ENCODE measurements at regions not wholly inside any gene's neighbourhood (a gene's known extent, or its start where the extent isn't known, plus 50 kb on each side); places are given as distances from the start of the nearest gene placed in this dataset.
"Not testable (repeated sequence)": the region's sequence is repeated elsewhere in the genome, so short reads cannot be mapped to it uniquely, and the experiment has no call there.

DNA sequence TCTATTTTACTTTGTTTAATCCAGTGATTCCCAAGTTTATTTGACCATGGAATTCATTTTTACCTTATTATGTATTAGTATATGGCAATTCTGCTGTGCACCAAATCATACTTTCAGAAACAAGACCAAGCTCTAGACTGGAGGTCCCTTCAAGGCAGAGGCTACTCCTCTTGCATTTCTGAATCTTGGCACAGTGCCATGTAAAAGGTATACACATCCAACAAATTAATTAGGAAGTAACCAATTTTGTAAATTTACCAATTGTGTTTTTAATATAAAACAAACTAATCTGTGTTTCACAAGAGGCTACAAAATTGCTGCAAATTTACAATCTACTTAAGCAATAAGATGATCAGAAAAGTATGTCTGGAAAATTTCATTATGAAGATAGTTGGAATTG, 712.2 kb upstream of the HS3ST1 start:
- no peak for DNase-seq

DNA sequence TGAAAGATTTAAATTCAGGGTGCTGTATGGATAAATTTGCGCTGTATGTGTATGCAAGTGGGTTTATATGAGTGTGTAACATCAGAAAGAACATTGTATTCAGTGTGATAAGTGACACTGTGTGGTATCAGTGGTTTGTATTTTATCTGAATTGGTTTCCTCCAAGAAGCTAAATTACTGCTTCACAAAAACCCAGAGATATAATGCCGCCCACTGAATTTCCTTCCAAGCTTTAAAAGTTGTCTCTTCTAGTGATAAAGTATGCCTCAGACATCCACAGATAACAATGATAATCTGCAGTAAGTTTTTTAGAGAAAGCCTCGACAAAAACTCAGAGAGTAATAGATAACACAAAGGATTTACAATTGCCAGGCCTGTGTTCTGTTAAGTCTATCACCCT, 710.6 kb upstream of the HS3ST1 start:
- no peak for DNase-seq

DNA sequence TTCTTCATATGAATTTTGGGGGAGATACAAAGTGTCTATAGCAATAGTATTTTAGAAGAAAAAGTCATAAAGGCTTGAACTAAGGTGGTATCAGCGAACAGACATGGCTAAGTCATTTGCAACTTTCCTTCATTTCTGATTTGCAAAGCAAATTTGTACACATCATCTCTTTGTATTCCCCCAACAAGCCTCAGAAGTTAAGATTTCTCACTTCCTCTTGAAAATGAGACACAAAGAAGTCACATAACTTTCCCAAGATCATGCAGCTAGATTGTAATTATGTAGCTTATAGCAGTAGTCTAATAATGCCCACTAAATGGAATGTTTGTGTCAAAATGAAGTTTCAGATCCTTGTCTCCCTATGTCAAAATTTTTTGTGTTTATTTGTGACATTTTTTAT, 709.8 kb upstream of the HS3ST1 start:
- no peak for DNase-seq

DNA sequence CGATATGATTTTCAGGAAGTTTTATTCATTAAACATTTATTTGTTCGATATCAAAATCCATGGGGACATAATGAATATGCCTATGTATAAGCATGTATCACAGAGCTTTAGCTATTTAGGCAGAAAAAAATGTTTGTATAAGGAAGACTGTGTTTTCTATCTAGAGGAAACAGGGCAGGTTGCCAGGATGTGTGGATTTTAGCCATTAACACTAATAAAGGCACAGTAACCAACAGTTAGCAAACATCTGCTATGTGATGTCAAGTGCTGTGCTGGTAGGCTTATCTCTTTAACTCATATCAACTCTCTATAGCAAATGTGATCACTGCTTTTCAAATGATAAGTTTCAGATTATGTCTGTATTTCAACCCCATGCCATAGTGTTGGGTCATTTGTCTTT, 708.9 kb upstream of the HS3ST1 start:
- no peak for DNase-seq

DNA sequence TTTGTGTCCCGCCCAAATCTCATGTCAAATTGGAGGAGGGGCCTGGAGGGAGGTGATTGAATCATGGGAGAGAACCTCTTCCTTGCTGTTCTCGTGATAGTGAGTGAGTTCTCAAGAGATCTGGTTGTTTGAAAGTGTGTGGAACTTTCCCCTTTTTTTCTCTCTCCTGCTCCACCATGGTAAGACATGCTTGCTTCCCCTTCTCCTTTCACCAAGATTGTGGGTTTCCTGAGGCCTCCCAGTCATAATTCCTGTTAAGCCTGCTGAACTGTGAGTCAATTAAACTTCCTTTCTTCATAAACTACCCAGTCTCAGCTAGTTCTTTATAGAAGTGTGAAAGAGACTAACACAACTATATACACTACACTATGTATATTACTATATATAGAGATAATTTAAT, 697.8 kb upstream of the HS3ST1 start:
- no peak for DNase-seq

DNA sequence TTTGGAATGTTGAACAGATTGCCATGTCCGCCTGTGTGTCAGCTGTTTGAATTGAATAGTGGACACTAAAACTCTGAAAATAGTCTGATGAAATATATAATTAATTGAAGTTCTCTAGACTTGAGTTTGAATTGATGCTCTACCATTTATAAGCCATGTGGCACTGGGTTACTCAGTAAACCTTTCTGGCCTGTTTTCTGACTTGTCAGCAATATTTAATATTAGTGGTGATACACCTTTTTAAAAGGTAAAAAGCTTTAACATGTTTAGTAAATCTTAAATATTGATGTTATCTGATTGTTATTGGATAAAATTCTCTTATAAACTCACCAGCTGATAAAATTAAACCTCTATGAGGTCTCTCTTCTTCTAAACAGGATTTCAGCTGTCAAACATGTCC, 695.4 kb upstream of the HS3ST1 start:
- no peak for DNase-seq

DNA sequence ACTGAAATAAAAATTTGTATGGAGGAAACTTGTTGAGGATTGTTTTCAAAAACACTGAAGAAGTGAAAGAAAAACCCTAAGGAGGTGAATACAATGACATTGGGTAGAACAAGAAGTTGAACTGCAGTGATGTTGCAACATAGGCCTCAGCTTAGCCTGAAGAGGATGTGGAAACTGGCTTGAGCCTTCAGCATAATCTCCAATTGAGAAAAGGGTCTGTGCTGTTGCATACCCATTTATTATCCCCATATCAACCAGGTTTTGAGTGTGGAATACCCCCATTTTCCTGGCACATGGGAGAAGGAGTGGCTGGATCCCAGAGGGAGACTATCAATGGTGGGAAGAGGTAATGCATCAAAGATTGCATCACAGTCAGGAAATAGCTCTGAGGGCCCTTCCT, 695.0 kb upstream of the HS3ST1 start:
- no peak for DNase-seq

DNA sequence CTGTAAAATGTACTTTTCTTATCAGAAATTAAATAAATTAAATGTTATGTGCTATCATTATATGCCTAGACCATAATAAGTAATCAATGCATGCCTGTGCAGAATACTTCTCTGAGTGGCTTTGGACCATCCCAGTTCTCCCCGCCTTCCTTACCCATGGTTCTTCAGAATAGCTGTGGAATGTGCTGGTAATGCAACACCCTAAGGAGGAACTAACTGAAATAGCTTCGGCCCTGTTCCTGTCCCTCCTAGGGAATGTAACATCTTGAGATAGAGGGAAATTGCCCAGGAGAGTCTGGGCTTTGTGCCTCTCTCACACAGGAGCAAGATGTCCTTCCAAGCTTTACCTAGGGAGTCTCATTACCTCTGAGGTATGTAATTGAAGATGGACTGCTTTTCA, 693.6 kb upstream of the HS3ST1 start:
- no peak for DNase-seq

DNA sequence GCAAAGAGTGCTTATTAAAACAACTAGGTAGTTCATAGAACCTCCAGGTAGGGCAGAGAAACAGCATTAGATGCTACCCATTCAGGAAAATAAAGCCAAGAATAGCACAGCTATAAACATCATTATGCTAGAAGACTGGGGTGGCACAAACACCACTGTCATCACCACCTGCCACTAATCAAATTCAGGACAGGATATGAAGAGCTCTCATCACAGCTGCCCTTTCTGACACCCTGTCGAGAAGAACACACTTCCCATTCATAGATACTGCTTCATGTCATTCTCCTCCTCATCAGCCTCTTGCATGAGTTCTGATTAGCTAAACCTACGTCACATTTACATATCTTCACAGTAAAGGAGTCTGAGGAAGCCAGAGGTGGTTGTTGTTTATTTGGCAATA, 692.3 kb upstream of the HS3ST1 start:
- no peak for DNase-seq

DNA sequence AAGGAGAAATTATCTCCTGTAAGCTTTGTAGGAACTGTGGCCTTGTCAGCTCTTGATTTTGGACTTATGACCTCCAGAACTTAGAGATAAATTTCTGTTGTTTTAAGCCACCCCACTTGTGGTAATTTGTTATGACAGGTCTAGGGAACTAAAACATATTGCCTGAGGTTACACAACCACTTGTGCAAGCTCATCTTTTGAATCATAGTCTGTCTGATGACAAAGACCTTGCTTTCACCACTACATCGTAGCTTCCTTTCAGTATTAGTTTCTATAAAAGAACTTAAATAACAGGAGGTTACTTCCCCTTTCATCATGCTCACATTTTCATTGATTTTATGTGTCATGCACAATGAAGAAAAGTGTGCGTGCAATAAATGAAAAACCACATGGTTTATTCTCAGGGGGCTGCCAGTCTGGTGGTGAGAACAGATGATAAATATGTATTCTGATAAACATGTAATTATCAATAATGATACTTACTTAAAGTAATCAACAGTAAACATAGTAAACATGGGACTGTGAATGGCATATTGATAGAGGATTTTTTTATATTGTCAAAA, 690.0 kb upstream of the HS3ST1 start:
- no peak for DNase-seq

DNA sequence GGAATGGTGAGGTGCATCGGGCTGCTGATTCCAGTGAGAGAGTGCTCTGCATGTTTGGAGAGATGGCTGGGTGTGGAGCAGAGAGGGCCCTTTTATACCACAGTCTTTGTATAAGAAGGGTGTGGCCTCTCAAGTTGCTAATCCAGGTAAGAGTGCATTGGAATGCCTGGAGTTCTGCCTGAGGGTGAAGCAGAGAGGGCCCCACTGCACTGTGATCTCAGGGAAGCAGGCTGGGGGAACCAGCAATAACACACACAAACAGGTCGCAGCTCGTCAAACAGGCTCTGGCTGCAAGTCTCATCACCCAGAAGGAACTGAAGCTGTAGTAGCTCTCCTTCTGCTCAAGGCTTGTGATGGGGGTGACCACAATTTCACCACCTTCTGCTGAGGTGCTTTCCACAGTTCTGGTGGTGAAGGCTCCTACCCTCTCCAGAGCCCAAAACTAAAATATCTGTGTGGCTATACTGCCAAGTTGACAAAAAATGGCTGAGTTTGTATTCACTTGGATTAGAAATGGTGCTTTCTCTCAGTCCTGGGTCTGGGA, 687.4 kb upstream of the HS3ST1 start:
- no peak for DNase-seq

DNA sequence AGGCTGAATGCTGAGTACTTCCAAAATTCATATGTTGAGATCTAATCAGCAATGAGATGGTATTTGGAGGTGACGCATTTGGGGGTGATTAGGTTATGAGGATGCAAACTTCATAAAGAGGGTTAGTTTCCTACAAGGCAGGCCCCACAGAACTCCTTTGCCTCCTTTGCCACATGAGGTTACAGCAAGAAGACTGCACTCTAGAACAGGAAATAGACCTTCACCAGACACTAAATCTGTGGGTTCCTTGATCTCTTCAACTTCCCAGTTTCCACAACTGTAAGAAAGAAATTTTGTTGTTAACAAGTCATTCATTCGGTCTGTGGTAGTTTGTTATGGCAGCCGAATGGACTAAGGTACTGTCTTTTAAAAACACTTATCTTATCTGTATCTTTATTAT, 681.9 kb upstream of the HS3ST1 start:
- no peak for DNase-seq

DNA sequence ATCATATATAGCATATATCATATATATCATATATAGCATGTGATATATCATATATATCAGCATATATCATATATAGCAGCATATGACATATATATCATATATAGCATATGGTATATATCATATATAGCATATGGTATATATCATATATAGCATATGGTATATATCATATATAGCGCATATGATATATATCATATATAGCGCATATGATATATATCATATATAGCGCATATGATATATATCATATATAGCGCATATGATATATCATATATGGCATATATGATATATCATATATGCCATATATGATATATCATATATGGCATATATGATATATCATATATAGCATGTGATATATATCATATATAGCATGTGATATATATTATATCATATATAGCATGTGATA, 680.4 kb upstream of the HS3ST1 start:
- DNase-seq: not testable (repeated sequence)

DNA sequence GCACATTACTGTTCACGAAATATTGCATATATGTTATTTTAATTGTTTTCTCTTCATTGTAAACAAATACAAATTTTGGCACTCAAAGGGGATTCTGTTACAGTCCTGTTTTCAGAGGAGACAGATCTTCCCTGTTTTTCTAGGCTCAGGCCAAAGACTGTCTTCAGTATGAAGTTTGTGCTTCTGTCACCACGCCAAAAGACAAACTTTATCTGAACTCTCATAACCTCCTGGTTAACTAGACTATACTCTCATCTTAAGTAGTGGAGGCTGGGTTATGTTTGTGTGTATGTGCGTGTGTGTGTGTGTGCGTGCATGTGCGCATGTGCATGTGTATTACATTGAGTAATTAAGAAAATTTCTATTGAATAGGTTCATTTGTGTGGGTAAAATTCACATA, 676.8 kb upstream of the HS3ST1 start:
- no peak for DNase-seq

DNA sequence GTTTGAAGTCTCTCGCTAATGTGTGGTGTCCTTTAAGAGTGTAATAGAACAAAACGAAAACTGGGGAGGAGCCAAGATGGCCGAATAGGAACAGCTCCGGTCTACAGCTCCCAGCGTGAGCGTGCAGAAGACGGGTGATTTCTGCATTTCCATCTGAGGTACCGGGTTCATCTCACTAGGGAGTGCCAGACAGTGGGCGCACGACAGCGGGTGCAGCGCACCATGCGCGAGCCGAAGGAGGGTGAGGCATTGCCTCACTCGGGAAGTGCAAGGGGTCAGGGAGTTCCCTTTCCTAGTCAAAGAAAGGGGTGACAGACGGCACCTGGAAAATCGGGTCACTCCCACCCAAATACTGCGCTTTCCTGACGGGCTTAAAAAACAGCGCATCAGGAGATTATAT, 661.2 kb upstream of the HS3ST1 start:
- DNase-seq: not testable (repeated sequence)

DNA sequence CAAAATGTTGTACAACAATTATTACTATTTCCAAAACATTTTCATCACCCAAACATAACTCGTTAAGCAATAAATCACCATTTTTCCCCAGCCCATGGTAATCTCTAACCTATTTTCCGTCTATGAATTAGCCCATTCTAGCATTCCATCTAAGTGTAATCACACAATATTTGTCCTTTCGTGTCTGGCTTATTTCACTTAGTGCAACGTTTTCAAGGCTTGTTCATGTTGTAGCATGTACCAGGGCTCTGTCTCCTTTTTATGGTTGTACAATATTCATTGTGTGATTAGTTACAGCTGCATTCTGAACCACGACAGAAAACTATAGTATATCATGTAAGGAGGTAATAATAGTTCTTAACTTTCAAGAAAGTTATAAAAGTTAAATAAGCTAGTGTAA, 656.0 kb upstream of the HS3ST1 start:
- DNase-seq: no peak

DNA sequence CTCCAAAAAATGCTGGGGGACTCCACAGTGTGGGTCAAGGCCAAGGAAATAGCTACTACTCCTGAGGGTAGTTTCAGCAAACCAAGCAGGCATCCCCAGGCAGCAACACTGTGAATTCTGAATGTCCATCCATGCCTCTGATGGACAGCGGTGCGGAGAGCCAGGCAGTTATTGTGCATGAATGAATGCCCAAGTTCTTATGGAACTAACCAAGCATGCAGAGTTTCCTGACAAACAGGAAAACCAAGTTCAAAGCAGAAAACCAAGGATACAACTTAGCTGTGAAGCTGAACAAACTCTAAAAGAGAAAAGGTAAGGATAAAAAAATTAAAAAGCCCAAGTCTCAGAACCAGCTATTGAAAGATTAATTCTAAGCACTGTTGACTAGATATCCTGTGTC, 642.6 kb upstream of the HS3ST1 start:
- DNase-seq: no peak

DNA sequence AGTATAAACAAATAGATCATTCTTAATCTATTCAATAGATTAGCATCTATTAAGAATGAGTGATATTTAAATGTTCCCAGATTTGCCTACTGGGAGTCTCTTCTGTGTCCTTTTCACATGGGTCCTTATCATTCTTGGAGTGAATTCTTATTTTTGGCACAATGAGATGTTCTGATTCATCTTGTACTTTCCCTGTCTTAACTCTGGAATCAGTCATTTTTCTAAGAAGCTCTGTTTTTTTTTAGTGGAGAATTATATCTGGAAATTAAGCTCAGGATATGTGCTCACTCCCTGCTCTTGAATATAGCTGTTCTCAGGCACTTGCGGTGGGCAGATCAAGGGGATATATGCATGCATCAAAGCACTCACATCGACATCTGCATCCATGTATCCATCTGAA, 625.3 kb upstream of the HS3ST1 start:
- DNase-seq: no peak

DNA sequence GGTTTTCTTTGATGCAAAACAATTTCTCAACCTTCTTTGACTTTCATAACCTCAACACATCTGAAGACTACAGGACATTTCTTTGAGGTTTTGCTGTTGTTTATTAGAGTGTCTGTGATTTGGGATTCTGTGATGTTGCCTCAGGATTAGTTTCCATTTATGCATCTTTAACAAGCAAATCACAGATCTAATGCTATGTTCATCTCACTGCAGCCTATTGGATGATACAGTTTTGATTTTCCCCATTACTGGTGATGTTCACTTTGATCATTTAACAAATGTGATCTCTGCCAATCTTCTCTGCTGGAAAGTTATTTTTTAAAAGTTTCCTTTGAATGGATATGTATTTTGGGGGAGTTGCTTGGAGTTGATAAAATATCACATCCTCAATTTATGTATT, 624.9 kb upstream of the HS3ST1 start:
- DNase-seq: no peak

DNA sequence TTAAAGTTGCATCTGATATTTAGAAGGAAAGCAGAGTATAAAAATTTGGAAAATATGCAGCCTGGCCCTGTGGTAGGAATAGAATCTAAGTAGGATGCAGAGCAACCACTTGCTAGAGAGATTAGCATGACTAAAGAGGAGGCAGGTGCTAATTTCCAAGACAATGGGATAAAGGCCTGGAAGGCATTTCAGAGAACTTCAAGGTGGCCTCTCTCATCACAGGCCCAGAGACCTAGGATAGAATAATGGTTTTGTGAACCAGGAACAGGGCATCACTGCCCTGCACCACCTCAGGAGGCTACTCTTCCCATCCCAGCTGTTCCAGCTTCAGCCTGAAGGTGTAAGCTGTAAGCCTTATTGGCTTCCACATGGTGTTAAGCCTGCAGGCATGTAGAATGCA, 621.7 kb upstream of the HS3ST1 start:
- no peak for DNase-seq

DNA sequence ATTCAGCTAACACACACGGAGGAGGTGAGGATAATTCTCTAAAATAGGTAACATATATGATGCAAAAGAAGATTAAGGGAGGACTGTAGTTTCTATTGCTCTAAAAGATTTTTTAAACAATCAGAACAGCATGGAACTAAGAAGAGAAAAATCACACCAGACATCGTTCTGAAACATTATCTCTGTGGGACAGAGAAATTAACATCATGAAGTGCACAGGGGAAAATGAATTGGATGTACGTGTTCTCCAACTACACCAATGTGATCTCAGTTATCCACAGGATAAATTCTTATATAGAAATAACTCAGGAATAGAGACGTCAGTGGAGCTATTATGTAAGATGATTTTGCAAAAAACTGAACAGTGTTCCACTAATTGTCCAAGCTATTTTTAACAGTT, 614.1 kb upstream of the HS3ST1 start:
- DNase-seq: no peak

DNA sequence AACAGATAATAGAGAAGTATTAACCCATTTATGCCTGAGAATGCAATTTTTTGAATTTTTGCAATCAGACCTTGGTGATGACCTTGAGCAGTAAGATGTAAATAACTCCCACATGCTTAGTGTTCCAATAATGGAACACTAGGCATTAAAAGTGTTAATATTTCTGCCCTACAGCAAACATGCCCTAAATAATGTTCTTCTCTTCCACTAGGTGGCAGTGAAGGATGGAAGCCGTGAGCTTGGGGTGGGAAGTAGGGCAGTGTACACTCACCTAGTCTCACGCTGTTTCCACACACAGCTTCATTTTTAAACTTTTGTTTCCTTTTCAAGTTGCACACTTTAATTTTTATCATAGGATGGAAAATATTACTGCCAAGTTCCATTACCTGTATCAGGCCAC, 613.1 kb upstream of the HS3ST1 start:
- DNase-seq: no peak

DNA sequence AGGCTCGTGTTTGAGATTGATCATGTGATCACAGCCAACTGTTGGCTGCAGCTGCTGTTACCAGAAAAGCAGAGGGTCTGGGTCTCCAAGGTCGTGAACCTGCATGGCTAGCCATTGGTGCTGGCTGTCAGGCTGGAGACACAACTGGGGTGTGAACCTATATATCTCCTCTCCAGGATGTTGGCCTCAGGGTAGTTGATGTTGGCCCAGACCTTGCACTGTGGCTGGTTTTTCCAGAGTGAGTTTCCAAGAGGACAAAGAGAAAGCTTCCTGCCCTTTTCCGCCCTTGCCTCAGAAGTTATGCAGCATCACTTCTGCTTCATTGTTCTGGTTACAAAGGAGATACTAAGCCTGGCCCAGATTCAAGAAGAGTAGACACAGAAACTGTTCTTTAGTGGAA, 607.8 kb upstream of the HS3ST1 start:
- DNase-seq: no peak

DNA sequence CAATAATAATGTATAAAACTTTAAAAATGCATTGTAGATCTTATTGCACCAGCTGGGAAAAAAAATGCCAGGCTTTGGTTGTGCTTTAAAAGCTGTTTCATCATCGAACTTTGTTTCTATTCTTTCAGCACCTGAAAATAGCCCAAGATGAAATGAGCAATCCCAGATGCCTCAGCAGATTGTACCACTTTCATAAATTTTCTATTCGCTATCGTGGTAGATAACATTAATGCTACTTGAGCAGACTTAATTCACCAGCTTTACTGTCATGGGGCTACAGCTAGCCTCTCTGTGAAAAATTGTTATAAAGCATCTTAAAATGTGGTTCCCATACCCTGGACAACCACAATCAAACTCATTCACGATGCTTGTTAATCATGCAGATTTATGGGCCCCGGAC, 599.6 kb upstream of the HS3ST1 start:
- no peak for DNase-seq

DNA sequence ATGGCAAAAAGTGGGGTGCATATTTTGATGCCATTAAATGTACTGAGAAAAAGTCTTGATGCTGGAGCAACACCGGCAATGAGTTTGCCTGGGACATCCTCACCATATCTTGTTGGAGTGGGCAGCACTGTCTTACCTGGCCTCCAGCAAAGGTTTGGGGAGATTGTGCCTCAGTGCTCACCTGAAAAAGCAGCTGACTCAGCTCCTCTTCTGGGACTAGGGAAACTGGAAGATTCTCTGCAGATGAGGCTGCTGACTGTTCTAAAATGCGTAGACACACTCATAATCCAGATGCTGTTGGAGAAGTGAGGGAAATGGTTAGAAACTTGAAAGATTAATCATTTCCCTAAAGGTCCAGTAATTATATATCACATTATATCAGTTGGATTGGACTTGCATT, 593.7 kb upstream of the HS3ST1 start:
- DNase-seq: no peak

DNA sequence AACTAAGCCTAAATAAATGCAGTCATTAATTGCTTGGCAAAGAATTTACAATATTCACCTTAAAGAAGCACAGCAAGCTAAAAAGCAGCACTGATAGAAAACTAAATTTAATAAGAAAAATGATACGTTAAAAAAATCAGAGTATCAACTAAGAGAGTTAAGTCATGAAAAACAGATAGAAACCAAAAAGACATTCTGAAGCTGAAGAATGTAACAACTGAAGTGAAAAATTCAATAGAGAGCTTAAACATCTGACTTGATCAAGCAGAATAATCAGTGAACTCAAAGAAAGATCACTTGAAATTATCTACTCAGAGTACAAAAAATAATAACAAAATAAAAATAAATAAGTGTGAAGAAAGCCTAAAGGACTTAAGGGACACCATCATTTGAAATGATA, 588.0 kb upstream of the HS3ST1 start:
- no peak for DNase-seq
